Skeletal muscle cell (primary cell): ENCODE measurements at regions not wholly inside any gene's neighbourhood (a gene's known extent, or its start where the extent isn't known, plus 50 kb on each side); places are given as distances from the start of the nearest gene placed in this dataset.
"Not testable (repeated sequence)": the region's sequence is repeated elsewhere in the genome, so short reads cannot be mapped to it uniquely, and the experiment has no call there.

Experiments
- DNase-seq: peaks from one replicate; pipeline ENCODE4 v3.0.0-alpha.2; 2010; ENCODE audit warnings: low read depth
- H3K4me3 ChIP-seq: 2 replicates; pipeline ENCODE4 v1.5.1; 2011; ENCODE audit warnings: low read depth, mild to moderate bottlenecking, control low read depth, low read length, moderate library complexity

GRCh38 chr10:31693491-31693890 lies 235.1 kb downstream of the ARHGAP12 start:
- DNase-seq = no peak
- no peak overlapping the region for H3K4me3 ChIP-seq

GRCh38 chr10:31689233-31689632 lies 239.4 kb downstream of the ARHGAP12 start:
- DNase-seq = no peak
- H3K4me3 ChIP-seq = no peak overlapping the region

- no peak for DNase-seq
- no peak overlapping the region for H3K4me3 ChIP-seq
Observed at GRCh38 chr10:31687663-31688482, 240.8 kb downstream of the ARHGAP12 start.

- DNase-seq = no peak
- no peak overlapping the region for H3K4me3 ChIP-seq
Observed at GRCh38 chr10:31686599-31686998, 242.0 kb downstream of the ARHGAP12 start.

- H3K4me3 ChIP-seq = no peak overlapping the region
- no peak for DNase-seq
Observed at GRCh38 chr10:31683682-31684081, 244.9 kb downstream of the ARHGAP12 start.

GRCh38 chr10:31679936-31680335 lies 248.7 kb downstream of the ARHGAP12 start:
- no peak for DNase-seq
- H3K4me3 ChIP-seq = no peak overlapping the region

GRCh38 chr10:31678575-31679516 lies 249.8 kb downstream of the ARHGAP12 start:
- H3K4me3 ChIP-seq = no peak overlapping the region
- no peak for DNase-seq

GRCh38 chr10:31678139-31678536 lies 250.5 kb downstream of the ARHGAP12 start:
- no peak for DNase-seq
- no peak overlapping the region for H3K4me3 ChIP-seq

GRCh38 chr10:31677195-31678138 lies 251.2 kb downstream of the ARHGAP12 start:
- H3K4me3 ChIP-seq = no peak overlapping the region
- DNase-seq = no peak

- no peak for DNase-seq
- H3K4me3 ChIP-seq = no peak overlapping the region
Observed at GRCh38 chr10:31675726-31676125, 252.9 kb downstream of the ARHGAP12 start.

GRCh38 chr10:31669357-31669756 lies 259.3 kb downstream of the ARHGAP12 start:
- no peak overlapping the region for H3K4me3 ChIP-seq
- no peak for DNase-seq

GRCh38 chr10:31668326-31668725 lies 260.3 kb downstream of the ARHGAP12 start:
- no peak overlapping the region for H3K4me3 ChIP-seq
- DNase-seq = no peak

GRCh38 chr10:31665764-31666279 lies 262.8 kb downstream of the ARHGAP12 start:
- DNase-seq, H3K4me3 ChIP-seq: not testable (repeated sequence)

GRCh38 chr10:31664803-31665202 lies 263.8 kb downstream of the ARHGAP12 start:
- H3K4me3 ChIP-seq = no peak overlapping the region
- DNase-seq = no peak

GRCh38 chr10:31664071-31664470 lies 264.6 kb downstream of the ARHGAP12 start:
- not testable (repeated sequence) for H3K4me3 ChIP-seq, DNase-seq

GRCh38 chr10:31660300-31660699 lies 268.3 kb downstream of the ARHGAP12 start:
- no peak overlapping the region for H3K4me3 ChIP-seq
- no peak for DNase-seq

- no peak for DNase-seq
Observed at GRCh38 chr10:31659665-31660064, 269.0 kb downstream of the ARHGAP12 start.

GRCh38 chr10:31657434-31657872 lies 271.2 kb downstream of the ARHGAP12 start:
- no peak overlapping the region for H3K4me3 ChIP-seq
- no peak for DNase-seq

More at GRCh38 chr10:31659665-31660064, 269.0 kb downstream of the ARHGAP12 start:
- no peak overlapping the region for H3K4me3 ChIP-seq

GRCh38 chr10:31656851-31657433 lies 271.7 kb downstream of the ARHGAP12 start:
- no peak overlapping the region for H3K4me3 ChIP-seq
- DNase-seq = no peak
